HG02885 (cell line): ENCODE measurements at regions not wholly inside any gene's neighbourhood (a gene's known extent, or its start where the extent isn't known, plus 50 kb on each side); places are given as distances from the start of the nearest gene placed in this dataset.

Source experiments
- ATAC-seq: cut with Tn5 transposase; IDR thresholded peaks from one replicate; pipeline ENCODE4 v1.9.1; 2021; ENCODE audit warnings: mild to moderate bottlenecking; ENCODE audit not compliant: unreplicated experiment, poor library complexity

- no peak for ATAC-seq
Observed at GRCh38 chr9:99391937-99392594, 170.0 kb downstream of the SEC61B start.

GRCh38 chr9:99392986-99393385 lies 170.9 kb downstream of the SEC61B start:
- no peak for ATAC-seq

- no peak for ATAC-seq
Observed at GRCh38 chr9:99393993-99394392, 171.9 kb downstream of the SEC61B start.

- no peak for ATAC-seq
Observed at GRCh38 chr9:99398241-99398640, 176.2 kb downstream of the SEC61B start.

- no peak for ATAC-seq
Observed at GRCh38 chr9:99399474-99399873, 177.4 kb downstream of the SEC61B start.

GRCh38 chr9:99400184-99400731 lies 178.2 kb downstream of the SEC61B start:
- ATAC-seq: no peak

GRCh38 chr9:99401680-99402504 lies 179.8 kb downstream of the SEC61B start:
- no peak for ATAC-seq

GRCh38 chr9:99403371-99403770 lies 181.3 kb downstream of the SEC61B start:
- ATAC-seq: no peak

- ATAC-seq: no peak
Observed at GRCh38 chr9:99405359-99405758, 183.3 kb downstream of the SEC61B start.

GRCh38 chr9:99406939-99407338 lies 184.9 kb downstream of the SEC61B start:
- no peak for ATAC-seq

- no peak for ATAC-seq
Observed at GRCh38 chr9:99411068-99411467, 189.0 kb downstream of the SEC61B start.

GRCh38 chr9:99411479-99412115 lies 189.5 kb downstream of the SEC61B start:
- ATAC-seq: no peak

- ATAC-seq: no peak
Observed at GRCh38 chr9:99412606-99413005, 190.5 kb downstream of the SEC61B start.

GRCh38 chr9:99414321-99414720 lies 192.2 kb downstream of the SEC61B start:
- ATAC-seq: no peak

- ATAC-seq: no peak
Observed at GRCh38 chr9:99415606-99416005, 193.5 kb downstream of the SEC61B start.

GRCh38 chr9:99416007-99416406 lies 193.9 kb downstream of the SEC61B start:
- no peak for ATAC-seq

GRCh38 chr9:99419070-99419469 lies 197.0 kb downstream of the SEC61B start:
- ATAC-seq: no peak

- ATAC-seq: no peak
Observed at GRCh38 chr9:99421369-99421768, 199.3 kb downstream of the SEC61B start.

GRCh38 chr9:99425124-99425523 lies 203.0 kb downstream of the SEC61B start:
- ATAC-seq: no peak

GRCh38 chr9:99425923-99426842 lies 204.1 kb downstream of the SEC61B start:
- ATAC-seq: no peak
